ENCODE measurements at regions not wholly inside any gene's neighbourhood (a gene's known extent, or its start where the extent isn't known, plus 50 kb on each side); places are given as distances from the start of the nearest gene placed in this dataset.

DNA sequence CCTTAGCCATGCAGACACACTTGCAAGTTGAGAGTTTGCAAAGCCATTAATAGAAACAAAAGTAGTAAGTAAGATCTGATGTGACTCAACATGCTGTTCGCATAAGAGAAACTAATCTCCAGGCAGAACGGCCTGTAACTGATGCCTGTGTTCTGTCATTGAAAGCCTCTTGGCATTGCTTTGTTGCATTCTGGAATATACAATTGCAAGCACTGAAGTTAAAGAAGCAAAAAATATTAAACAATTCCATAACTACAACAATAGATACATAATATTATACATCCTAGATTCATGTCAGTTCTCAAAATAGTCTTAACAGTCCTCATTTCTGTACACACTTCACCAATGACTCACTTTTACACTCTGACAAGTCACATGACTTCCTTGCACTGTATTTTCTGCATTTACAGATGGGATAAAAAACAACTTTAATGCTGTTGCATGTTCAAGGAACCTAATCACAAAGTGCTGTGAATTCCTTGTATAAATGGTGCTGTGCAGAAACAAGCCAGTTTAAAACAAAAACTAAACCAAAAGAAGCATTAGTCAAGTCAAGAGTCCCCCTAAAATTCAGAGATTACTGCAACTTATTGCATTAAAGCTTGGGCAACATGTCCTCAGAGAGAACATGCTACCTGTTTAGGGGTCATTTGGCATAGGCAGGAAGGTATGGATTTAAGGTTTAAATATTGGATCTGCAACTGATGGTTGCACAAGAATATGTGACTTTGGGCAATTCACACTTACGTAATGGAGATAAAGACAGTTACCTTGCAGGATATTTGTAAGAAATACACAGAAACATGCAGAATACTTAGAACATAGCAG, 79.5 kb upstream of the SERP2 start:
- TF ChIP-seq, protein P1, sequence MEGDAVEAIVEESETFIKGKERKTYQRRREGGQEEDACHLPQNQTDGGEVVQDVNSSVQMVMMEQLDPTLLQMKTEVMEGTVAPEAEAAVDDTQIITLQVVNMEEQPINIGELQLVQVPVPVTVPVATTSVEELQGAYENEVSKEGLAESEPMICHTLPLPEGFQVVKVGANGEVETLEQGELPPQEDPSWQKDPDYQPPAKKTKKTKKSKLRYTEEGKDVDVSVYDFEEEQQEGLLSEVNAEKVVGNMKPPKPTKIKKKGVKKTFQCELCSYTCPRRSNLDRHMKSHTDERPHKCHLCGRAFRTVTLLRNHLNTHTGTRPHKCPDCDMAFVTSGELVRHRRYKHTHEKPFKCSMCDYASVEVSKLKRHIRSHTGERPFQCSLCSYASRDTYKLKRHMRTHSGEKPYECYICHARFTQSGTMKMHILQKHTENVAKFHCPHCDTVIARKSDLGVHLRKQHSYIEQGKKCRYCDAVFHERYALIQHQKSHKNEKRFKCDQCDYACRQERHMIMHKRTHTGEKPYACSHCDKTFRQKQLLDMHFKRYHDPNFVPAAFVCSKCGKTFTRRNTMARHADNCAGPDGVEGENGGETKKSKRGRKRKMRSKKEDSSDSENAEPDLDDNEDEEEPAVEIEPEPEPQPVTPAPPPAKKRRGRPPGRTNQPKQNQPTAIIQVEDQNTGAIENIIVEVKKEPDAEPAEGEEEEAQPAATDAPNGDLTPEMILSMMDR (conservative IDR thresholded peaks at IDR 0.05; ENCODE audit: low read depth, low read length): no peak
- peak; percentile 64 for DNase-seq (ENCODE audit: low read depth)
- H3K4me3 ChIP-seq (ENCODE audit: low read depth, low read length): no peak overlapping the region

DNA sequence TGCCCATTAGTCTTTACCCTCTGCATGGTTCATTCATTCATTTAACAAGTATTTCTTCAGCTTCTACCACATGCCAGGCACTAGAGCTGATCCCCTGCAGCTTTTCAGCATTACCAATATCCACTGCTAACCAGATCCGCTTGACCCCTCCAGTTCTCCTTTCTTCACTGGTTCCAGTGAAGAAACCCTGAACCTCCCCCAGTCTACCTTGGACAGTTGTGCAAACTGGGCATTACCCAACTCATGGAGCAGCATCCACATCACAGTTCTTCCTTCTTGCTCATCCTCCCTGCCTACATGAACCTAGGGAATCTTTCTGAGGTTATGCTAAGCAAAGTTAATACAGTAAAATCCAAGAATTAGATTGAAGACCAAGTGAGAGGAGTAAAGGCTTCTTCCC, 78.7 kb upstream of the SERP2 start:
- no peak for DNase-seq (ENCODE audit: low read depth)
- H3K4me3 ChIP-seq (ENCODE audit: low read depth, low read length): no peak overlapping the region
- TF ChIP-seq, protein P1 (conservative IDR thresholded peaks at IDR 0.05; ENCODE audit: low read depth, low read length): no peak

DNA sequence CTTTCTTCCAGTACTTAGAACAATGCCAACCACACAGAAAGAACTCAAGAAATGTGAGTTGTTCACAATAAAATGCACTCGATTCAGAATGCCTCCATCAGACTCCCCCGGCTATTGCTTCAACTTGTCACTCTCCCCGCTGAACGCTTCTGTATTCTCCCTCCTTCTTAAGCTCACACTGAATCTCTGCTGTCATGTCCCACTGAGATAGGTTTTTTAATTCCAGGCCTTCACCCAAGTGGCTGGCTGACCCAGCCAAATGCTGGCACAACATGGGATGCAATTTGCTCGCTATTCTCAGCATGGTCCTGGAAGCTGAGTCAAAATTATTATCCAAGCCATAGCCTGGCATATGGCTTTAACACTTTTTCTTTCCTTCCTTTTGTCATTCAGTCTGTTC, 76.8 kb upstream of the SERP2 start:
- DNase-seq (ENCODE audit: low read depth): no peak
- H3K4me3 ChIP-seq (ENCODE audit: low read depth, low read length): no peak overlapping the region
- TF ChIP-seq, protein P1 (conservative IDR thresholded peaks at IDR 0.05; ENCODE audit: low read depth, low read length): no peak

DNA sequence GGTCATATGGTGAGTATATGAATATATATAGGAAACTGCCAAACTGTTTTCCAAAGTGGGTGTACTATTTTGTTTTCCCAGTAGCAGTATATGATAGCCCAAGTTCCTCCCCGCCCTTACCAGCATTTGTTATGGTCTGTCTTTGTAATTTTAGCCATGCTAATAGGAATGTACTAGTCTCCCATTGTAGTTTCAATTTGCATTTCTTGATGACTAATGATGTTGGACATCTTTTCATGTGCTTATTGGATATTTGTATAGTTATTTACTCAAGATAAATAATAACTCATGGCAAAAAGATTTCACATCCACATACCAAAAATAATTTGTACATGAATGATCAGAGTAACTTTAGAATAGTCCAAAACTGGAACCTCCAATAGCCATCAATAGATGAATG, 75.3 kb upstream of the SERP2 start:
- TF ChIP-seq, protein P1 (conservative IDR thresholded peaks at IDR 0.05; ENCODE audit: low read depth, low read length): no peak
- DNase-seq (ENCODE audit: low read depth): no peak
- H3K4me3 ChIP-seq (ENCODE audit: low read depth, low read length): no peak overlapping the region

DNA sequence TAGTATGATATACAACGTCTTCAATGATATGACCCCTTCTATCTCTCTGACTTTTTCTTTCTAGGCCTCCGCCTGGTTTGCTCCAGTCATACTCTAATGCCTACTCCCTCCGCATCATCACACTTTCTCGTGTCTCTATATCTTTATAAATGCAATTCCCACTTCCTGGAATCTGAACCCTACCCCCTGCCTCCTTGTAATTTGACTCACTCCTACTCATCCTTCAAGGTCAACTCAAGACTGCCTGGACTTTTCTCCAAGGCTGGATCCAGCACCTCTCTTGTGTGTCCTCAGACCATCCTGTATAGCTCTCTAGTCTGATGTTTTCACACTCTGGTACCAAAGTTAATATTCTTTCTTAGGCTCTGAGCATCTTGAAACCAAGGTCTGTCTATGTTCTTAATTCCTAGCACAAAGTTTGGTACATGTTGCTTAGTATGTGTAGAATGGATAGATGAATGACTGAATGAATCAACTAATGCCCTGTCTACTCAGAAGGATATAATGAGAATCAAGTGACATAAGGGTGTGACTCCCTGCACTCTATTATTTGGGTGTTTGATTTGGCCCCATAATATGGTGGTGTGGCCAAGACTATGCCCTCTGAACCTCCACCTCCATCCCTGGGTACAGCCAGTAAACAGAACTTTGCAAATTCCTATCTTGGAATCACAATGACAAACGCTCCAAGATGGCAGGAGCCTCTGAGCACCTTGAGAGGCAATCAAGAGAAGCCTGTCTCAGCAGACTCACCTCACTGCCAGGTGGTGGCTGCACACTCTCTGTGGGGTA, 74.3 kb upstream of the SERP2 start:
- H3K4me3 ChIP-seq (ENCODE audit: low read depth, low read length): no peak overlapping the region
- TF ChIP-seq, protein P1 (conservative IDR thresholded peaks at IDR 0.05; ENCODE audit: low read depth, low read length): no peak
- DNase-seq (ENCODE audit: low read depth): no peak

DNA sequence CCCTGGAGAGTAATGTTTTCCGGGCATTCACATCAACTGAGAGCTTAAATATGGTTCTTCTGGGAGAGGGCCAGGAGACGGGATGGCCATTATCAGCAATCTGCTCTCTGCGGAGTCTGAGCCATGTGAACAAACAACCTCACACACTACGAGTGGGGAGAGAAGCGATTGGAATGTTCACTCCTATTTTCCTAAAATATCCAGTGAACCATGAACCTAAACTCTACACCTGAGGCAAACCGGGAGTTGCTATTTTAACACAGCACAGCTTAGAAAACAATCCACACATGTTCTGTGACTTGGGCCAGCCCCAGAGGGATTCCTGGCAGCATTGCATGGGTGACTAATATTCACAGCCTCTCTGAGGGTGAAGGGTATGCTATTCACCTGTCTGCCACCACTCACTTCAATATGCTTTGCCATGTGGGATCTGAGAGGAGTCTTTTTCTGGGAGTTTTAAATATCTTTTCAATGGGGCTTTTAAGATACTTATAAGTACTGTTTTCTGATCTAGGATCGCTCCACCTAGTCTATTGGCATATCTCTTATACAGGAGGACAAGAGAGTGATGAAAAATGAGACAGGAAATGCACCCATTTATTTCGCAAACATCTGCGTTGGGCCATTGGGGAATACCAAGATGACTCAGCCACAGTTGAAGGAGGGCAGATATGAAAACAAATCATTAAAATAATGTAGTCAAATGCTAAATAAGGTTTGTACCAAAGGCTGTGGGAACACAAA, 72.6 kb upstream of the SERP2 start:
- TF ChIP-seq, protein P1 (conservative IDR thresholded peaks at IDR 0.05; ENCODE audit: low read depth, low read length): no peak
- H3K4me3 ChIP-seq (ENCODE audit: low read depth, low read length): no peak overlapping the region
- DNase-seq (ENCODE audit: low read depth): peak; percentile 72
